K562 (cell line): ENCODE measurements at regions not wholly inside any gene's neighbourhood (a gene's known extent, or its start where the extent isn't known, plus 50 kb on each side); places are given as distances from the start of the nearest gene placed in this dataset.

Source experiments
- ATAC-seq: fragments of 200-7000 bp; cut with Tn5 transposase; 3 replicates; pipeline ENCODE4 v1.9.1; 2020; ENCODE audit warnings: moderate library complexity
- BruUV-seq: library from RNA; stranded (reverse); fragments of 400-500 nt; replicated peaks from 2 replicates; lab custom pipeline; 2021; lab: Mats Ljungman, UMichigan
- CTCF ChIA-PET: fragments of 300-600 bp; formaldehyde crosslinking; extraction: SDS; loops from one replicate; lab custom pipeline; 2021; ENCODE audit warnings: low intra/inter-chr PET ratio; lab: Yijun Ruan, JAX
- POLR2A ChIA-PET: fragments of 300-600, 350-650 bp; sonication (Branson Sonifier 250); formaldehyde crosslinking; extraction: SDS; loops from one replicate; lab custom pipeline; 2021; ENCODE audit warnings: antibody characterized with exemption, inconsistent platforms; lab: Yijun Ruan, JAX
- DNase-seq, 4 experiments: peaks; one replicate each; pipeline versions ENCODE4 v3.0.0 to v3.0.0-alpha.2; 2011 to 2018; ENCODE audit warnings: low spot score in 3 of 4, mixed read lengths in 3 of 4; ENCODE audit errors: extremely low read depth in 1 of 4
- FAIRE-seq: peaks from 2 replicates; lab custom pipeline; 2011; peaks lifted over from hg19 to GRCh38; lab: Jason Lieb, UNC
- H2AFZ ChIP-seq: 2 replicates; pipeline ENCODE4 v1.6.0; 2011; ENCODE audit warnings: low read depth, low read length, control low read depth, inconsistent platforms
- H3K27ac ChIP-seq: fragments of 200-600 bp; 3 replicates; pipeline ENCODE4 v1.8.0; 2011; ENCODE audit warnings: low read depth, mild to moderate bottlenecking, control low read depth, inconsistent platforms, low read length, moderate library complexity, mixed read lengths; ENCODE audit errors: extremely low read depth
- H3K27me3 ChIP-seq, 2 experiments: fragments of 300-600 bp in 1 of 2; 2 replicates in 1 of 2; 3 replicates in 1 of 2; pipeline versions ENCODE4 v1.6.0 to v1.8.0; 2011; ENCODE audit warnings: inconsistent platforms in 2 of 2, low read length in 2 of 2, mild to moderate bottlenecking in 1 of 2, mixed read lengths in 1 of 2, moderate library complexity in 1 of 2; ENCODE audit not compliant: control insufficient read depth in 2 of 2, insufficient read depth in 2 of 2
- H3K36me3 ChIP-seq: fragments of 300-600 bp; 3 replicates; pipeline ENCODE4 v1.8.0; 2011; ENCODE audit warnings: mild to moderate bottlenecking, low read length, inconsistent platforms; ENCODE audit not compliant: control insufficient read depth, insufficient read depth
- H3K4me1 ChIP-seq, 2 experiments: fragments of 200-600 bp in 1 of 2; replicated peaks in 1 of 2; 2 replicates in 1 of 2; 3 replicates in 1 of 2; pipeline versions ENCODE4 v1.5.1 to v1.8.0; 2011; ENCODE audit warnings: inconsistent platforms in 2 of 2, low read length in 2 of 2, mild to moderate bottlenecking in 1 of 2, mixed read lengths in 1 of 2, moderate library complexity in 1 of 2; ENCODE audit not compliant: control insufficient read depth in 2 of 2, insufficient read depth in 2 of 2
- H3K4me2 ChIP-seq: 2 replicates; pipeline ENCODE4 v1.6.1; 2011; ENCODE audit warnings: low read length, control low read depth, inconsistent platforms, mixed read lengths; ENCODE audit not compliant: insufficient read depth
- H3K4me3 ChIP-seq: fragments of 200-600 bp; sonication (generic), shearing (Covaris generic); 2 replicates; pipeline ENCODE4 v1.5.1; 2016; ENCODE audit warnings: control low read depth, inconsistent platforms
- H3K79me2 ChIP-seq: fragments of 200-600 bp; 3 replicates; pipeline ENCODE4 v1.8.0; 2011; ENCODE audit warnings: low read length, inconsistent platforms; ENCODE audit not compliant: control insufficient read depth, insufficient read depth
- H3K9ac ChIP-seq, 2 experiments: 2 replicates each; pipeline versions ENCODE4 v1.6.0 to v1.6.1; 2011; ENCODE audit warnings: low read depth in 2 of 2, low read length in 2 of 2, control low read depth in 1 of 2, inconsistent platforms in 1 of 2, mild to moderate bottlenecking in 1 of 2, mixed read lengths in 1 of 2; ENCODE audit not compliant: insufficient read depth in 1 of 2
- H3K9me1 ChIP-seq: one replicate; pipeline ENCODE4 v1.6.0; 2011; ENCODE audit warnings: inconsistent platforms, mild to moderate bottlenecking, low read length, moderate library complexity; ENCODE audit not compliant: control insufficient read depth, insufficient read depth
- H3K9me3 ChIP-seq: replicated peaks from 2 replicates; pipeline ENCODE4 v1.5.1; 2011; ENCODE audit warnings: low read depth, low read length, inconsistent platforms; ENCODE audit not compliant: control insufficient read depth, insufficient read depth
- H4K20me1 ChIP-seq: replicated peaks from 2 replicates; pipeline ENCODE4 v1.6.1; 2011; ENCODE audit warnings: low read length, inconsistent platforms, mixed read lengths; ENCODE audit not compliant: control insufficient read depth, insufficient read depth
- ATF2 ChIP-seq: sonication (generic); formaldehyde crosslinking; IDR thresholded peaks from 2 replicates; pipeline ENCODE4 v1.8.1; 2022; ENCODE audit warnings: missing genetic modification reagents
- HNRNPK ChIP-seq: fragments of 200-400 bp; formaldehyde crosslinking; IDR thresholded peaks from one replicate; pipeline ENCODE4 v1.6.1; 2018; ENCODE audit warnings: mild to moderate bottlenecking, low read depth, low read length; ENCODE audit not compliant: poor library complexity, severe bottlenecking
- MXD1 ChIP-seq: fragments of 250-450 bp; sonication (Bioruptor Pico); IDR thresholded peaks from 2 replicates; pipeline ENCODE4 v1.8.0; 2021; ENCODE audit warnings: borderline replicate concordance, mild to moderate bottlenecking, moderate library complexity; ENCODE audit not compliant: poor library complexity, severe bottlenecking
- NFE2 ChIP-seq: IDR thresholded peaks from 2 replicates; pipeline ENCODE4 v1.6.1; 2014; ENCODE audit warnings: antibody characterized with exemption, low read depth
- TAF1 ChIP-seq: IDR thresholded peaks from 2 replicates; pipeline ENCODE4 v1.6.1; 2011; ENCODE audit warnings: mild to moderate bottlenecking, low read length, moderate library complexity; ENCODE audit not compliant: insufficient read depth, control insufficient read depth, severe bottlenecking; ENCODE audit errors: extremely low read depth
- TAF15 ChIP-seq: fragments of 200-400 bp; formaldehyde crosslinking; IDR thresholded peaks from 2 replicates; pipeline ENCODE4 v1.6.1; 2017; ENCODE audit warnings: mild to moderate bottlenecking, low read depth, low read length, moderate library complexity
- ZNF408 ChIP-seq: fragments of 250-450 bp; sonication (Bioruptor Pico); IDR thresholded peaks from 2 replicates; pipeline ENCODE4 v1.4.0; 2020; ENCODE audit warnings: low read depth, mild to moderate bottlenecking, moderate library complexity
- ZNF644 ChIP-seq: fragments of 200-800 bp; sonication (Bioruptor generic); IDR thresholded peaks from 2 replicates; pipeline ENCODE4 v1.6.1; 2016; ENCODE audit warnings: low read depth, missing genetic modification characterization, missing compliant biosample characterization
- WGBS: fragments of 100-300 bp; shearing (Covaris generic); methylation state at CpG from one replicate; pipeline ENCODE4 v1.1.6; 2016; ENCODE audit warnings: low coverage, mixed read lengths; ENCODE audit not compliant: insufficient coverage; ENCODE audit errors: missing lambda C conversion rate; 5-methylcytosine and 5-hydroxymethylcytosine counted together
- in situ Hi-C: fragments of 300-500 bp; cut with MboI; formaldehyde crosslinking; loops from 4 replicates; pipeline ENCODE4 v1.15.0; 2018; ENCODE audit warnings: inconsistent platforms, mixed read lengths
- intact Hi-C: fragments of 100-400 bp; cut with micrococcal nuclease; formaldehyde crosslinking; loops from 2 replicates; pipeline ENCODE4 v1.14.2; 2022
- TF ChIP-seq, protein P1 (sequence below): fragments of 250-450 bp; sonication (Bioruptor Pico); IDR thresholded peaks from 2 replicates; pipeline ENCODE4 v1.4.0; 2020; ENCODE audit warnings: mild to moderate bottlenecking, moderate library complexity

- no peaks in the 10 kb centered on the region for H3K9me3 ChIP-seq
- BruUV-seq: no TSS peak
- intact Hi-C loops: no loop called here
- 0% methylated on average over 5 of the region's 5 CpGs for WGBS
- DNase-seq (no peak), FAIRE-seq (no peak), ATAC-seq (no peak)
- H3K9ac ChIP-seq: no peak overlapping the region
- POLR2A ChIA-PET: no interaction called here
- no peaks in the 10 kb centered on the region for H3K9me1 ChIP-seq
- no peak overlapping the region for H3K4me3 ChIP-seq
- H3K4me2 ChIP-seq: no peak overlapping the region
- H2AFZ ChIP-seq: no peak overlapping the region
- H3K4me1 ChIP-seq: no peaks in the 10 kb centered on the region
- H3K27me3 ChIP-seq: peaks cover 0 to 5% of the 10 kb centered on the region in 2 experiments; a peak in 1 of 5 replicates
- CTCF ChIA-PET: no interaction called here
- H3K27ac ChIP-seq: no peak overlapping the region
- no peaks in the 10 kb centered on the region for H3K36me3 ChIP-seq
- no peaks in the 10 kb centered on the region for H3K79me2 ChIP-seq
- in situ Hi-C loops: loop anchor here (10.0 kb wide), 1 partner anchor 127 kb away; no protein-coding TSS in a partner anchor
- H4K20me1 ChIP-seq: no peaks in the 10 kb centered on the region
- TF ChIP-seq MXD1 (CRISPR knock-in tag) (no peak), NFE2 (no peak), ZNF408 (no peak), ZNF644 (tag) (no peak), HNRNPK (no peak), TAF1 (no peak), TAF15 (no peak), ATF2 (CRISPR knock-in tag) (no peak)
- TF ChIP-seq, protein P1, sequence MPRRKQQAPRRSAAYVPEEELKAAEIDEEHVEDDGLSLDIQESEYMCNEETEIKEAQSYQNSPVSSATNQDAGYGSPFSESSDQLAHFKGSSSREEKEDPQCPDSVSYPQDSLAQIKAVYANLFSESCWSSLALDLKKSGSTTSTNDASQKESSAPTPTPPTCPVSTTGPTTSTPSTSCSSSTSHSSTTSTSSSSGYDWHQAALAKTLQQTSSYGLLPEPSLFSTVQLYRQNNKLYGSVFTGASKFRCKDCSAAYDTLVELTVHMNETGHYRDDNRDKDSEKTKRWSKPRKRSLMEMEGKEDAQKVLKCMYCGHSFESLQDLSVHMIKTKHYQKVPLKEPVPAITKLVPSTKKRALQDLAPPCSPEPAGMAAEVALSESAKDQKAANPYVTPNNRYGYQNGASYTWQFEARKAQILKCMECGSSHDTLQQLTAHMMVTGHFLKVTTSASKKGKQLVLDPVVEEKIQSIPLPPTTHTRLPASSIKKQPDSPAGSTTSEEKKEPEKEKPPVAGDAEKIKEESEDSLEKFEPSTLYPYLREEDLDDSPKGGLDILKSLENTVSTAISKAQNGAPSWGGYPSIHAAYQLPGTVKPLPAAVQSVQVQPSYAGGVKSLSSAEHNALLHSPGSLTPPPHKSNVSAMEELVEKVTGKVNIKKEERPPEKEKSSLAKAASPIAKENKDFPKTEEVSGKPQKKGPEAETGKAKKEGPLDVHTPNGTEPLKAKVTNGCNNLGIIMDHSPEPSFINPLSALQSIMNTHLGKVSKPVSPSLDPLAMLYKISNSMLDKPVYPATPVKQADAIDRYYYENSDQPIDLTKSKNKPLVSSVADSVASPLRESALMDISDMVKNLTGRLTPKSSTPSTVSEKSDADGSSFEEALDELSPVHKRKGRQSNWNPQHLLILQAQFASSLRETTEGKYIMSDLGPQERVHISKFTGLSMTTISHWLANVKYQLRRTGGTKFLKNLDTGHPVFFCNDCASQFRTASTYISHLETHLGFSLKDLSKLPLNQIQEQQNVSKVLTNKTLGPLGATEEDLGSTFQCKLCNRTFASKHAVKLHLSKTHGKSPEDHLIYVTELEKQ (CRISPR knock-in tag): no peak
Observed at GRCh38 chr7:32217341-32218153, 147.3 kb upstream of the PDE1C start.
